ENCODE measurements at regions not wholly inside any gene's neighbourhood (a gene's known extent, or its start where the extent isn't known, plus 50 kb on each side); places are given as distances from the start of the nearest gene placed in this dataset.

DNA sequence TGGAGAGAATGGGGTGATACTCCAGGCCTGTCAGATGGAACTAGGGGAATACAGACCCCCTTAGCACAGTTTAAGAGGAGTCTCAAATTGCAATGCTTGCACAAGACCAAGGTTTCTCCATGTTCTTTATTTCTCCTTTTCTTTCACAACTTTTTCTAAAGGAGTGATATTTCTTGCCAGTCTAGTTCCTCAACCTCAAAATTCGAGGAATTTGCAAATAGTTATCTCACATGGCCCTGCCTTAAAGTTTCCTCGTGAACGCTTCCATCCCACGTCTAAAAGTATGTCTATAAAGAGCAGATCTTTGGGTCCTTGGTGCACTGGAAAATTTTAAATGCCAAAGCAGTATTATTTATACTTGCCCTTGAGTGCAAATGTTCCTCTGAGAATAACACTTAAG lies 373.8 kb upstream of the KLF4 start:
- Histone ChIP-seq H3K9me3 (ENCODE audit: control insufficient read depth, insufficient read depth, low read depth, low read length) (no peaks in the 10 kb centered on the region), H3K4me3 (ENCODE audit: low read depth, low read length) (no peak overlapping the region), H3K27me3 (ENCODE audit: control insufficient read depth, insufficient read depth, low read length) (no peaks in the 10 kb centered on the region), H3K9ac (ENCODE audit: low read length) (no peak overlapping the region), H3K36me3 (ENCODE audit: control insufficient read depth, insufficient read depth, low read length) (no peaks in the 10 kb centered on the region), H3K4me1 (ENCODE audit: control insufficient read depth, insufficient read depth, low read length) (no peaks in the 10 kb centered on the region), H3K27ac (ENCODE audit: low read depth, low read length) (no peak overlapping the region)

DNA sequence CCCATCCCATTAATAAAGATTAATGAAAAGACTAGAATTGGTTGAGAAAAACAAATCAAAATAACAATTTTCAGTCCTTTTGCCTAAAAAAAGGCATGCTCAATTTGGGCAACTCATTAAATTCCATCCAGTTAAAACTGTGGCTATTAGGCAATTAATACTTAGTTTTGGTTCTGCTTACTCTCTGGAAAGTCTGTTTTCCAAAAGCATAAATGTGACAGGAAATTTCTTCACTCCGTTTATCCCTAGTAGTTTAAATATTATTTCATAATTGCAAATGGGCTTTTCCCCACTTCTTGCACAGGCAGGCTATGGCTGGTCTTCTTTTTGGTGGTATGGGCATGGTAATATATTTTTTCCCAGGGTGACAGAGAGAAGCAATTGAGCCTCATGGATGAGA lies 373.3 kb upstream of the KLF4 start:
- no peak overlapping the region for H3K4me3 ChIP-seq (ENCODE audit: low read depth, low read length)
- H3K9ac ChIP-seq (ENCODE audit: low read length) = no peak overlapping the region
- H3K27ac ChIP-seq (ENCODE audit: low read depth, low read length) = no peak overlapping the region
- H3K27me3 ChIP-seq (ENCODE audit: control insufficient read depth, insufficient read depth, low read length) = no peaks in the 10 kb centered on the region
- H3K36me3 ChIP-seq (ENCODE audit: control insufficient read depth, insufficient read depth, low read length) = no peaks in the 10 kb centered on the region
- H3K4me1 ChIP-seq (ENCODE audit: control insufficient read depth, insufficient read depth, low read length) = no peaks in the 10 kb centered on the region
- no peaks in the 10 kb centered on the region for H3K9me3 ChIP-seq (ENCODE audit: control insufficient read depth, insufficient read depth, low read depth, low read length)

GRCh38 chr9:107862323-107862722 lies 372.8 kb upstream of the KLF4 start:
- H3K9me3 ChIP-seq (ENCODE audit: control insufficient read depth, insufficient read depth, low read depth, low read length) = no peaks in the 10 kb centered on the region
- no peak overlapping the region for H3K4me3 ChIP-seq (ENCODE audit: low read depth, low read length)
- H3K36me3 ChIP-seq (ENCODE audit: control insufficient read depth, insufficient read depth, low read length) = no peaks in the 10 kb centered on the region
- H3K27me3 ChIP-seq (ENCODE audit: control insufficient read depth, insufficient read depth, low read length) = no peaks in the 10 kb centered on the region
- H3K27ac ChIP-seq (ENCODE audit: low read depth, low read length) = no peak overlapping the region
- no peaks in the 10 kb centered on the region for H3K4me1 ChIP-seq (ENCODE audit: control insufficient read depth, insufficient read depth, low read length)
- no peak overlapping the region for H3K9ac ChIP-seq (ENCODE audit: low read length)

GRCh38 chr9:107861075-107861474 lies 371.5 kb upstream of the KLF4 start:
- H3K4me3 ChIP-seq (ENCODE audit: low read depth, low read length) = no peak overlapping the region
- H3K9ac ChIP-seq (ENCODE audit: low read length) = no peak overlapping the region
- no peak overlapping the region for H3K27ac ChIP-seq (ENCODE audit: low read depth, low read length)
- H3K4me1 ChIP-seq (ENCODE audit: control insufficient read depth, insufficient read depth, low read length) = no peaks in the 10 kb centered on the region
- H3K9me3 ChIP-seq (ENCODE audit: control insufficient read depth, insufficient read depth, low read depth, low read length) = peaks cover 2% of the 10 kb centered on the region; the same call in 1 of the 2 replicates
- no peaks in the 10 kb centered on the region for H3K27me3 ChIP-seq (ENCODE audit: control insufficient read depth, insufficient read depth, low read length)
- no peaks in the 10 kb centered on the region for H3K36me3 ChIP-seq (ENCODE audit: control insufficient read depth, insufficient read depth, low read length)

DNA sequence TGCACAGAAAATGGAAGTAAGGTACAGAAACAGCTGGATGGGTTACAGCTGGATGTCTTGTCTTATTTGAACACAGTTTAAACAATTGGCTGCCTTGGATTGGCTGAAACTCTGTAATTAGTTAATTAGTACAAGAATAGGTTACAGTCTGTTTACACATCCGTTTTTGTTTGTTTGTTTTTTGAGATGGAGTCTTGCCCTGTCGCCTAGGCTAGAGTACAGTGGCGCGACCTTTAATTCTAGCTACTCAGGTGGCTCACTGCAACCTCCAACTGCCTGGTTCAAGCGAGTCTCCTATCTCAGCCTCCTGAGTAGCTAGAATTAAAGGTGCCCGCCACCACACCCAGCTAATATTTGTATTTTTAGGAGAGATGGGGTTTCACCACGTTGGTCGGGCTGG lies 368.7 kb upstream of the KLF4 start:
- Histone ChIP-seq H3K9ac (ENCODE audit: low read length) (no peak overlapping the region), H3K36me3 (ENCODE audit: control insufficient read depth, insufficient read depth, low read length) (no peaks in the 10 kb centered on the region)

GRCh38 chr9:107856633-107857032 lies 367.1 kb upstream of the KLF4 start:
- Histone ChIP-seq H3K27me3 (ENCODE audit: control insufficient read depth, insufficient read depth, low read length) (no peaks in the 10 kb centered on the region), H3K9ac (ENCODE audit: low read length) (no peak overlapping the region), H3K4me3 (ENCODE audit: low read depth, low read length) (no peak overlapping the region), H3K36me3 (ENCODE audit: control insufficient read depth, insufficient read depth, low read length) (no peaks in the 10 kb centered on the region), H3K9me3 (ENCODE audit: control insufficient read depth, insufficient read depth, low read depth, low read length) (peaks cover 11% of the 10 kb centered on the region), H3K27ac (ENCODE audit: low read depth, low read length) (no peak overlapping the region), H3K4me1 (ENCODE audit: control insufficient read depth, insufficient read depth, low read length) (no peaks in the 10 kb centered on the region)

More for the DNA sequence above, 368.7 kb upstream of the KLF4 start:
- Histone ChIP-seq H3K4me1 (ENCODE audit: control insufficient read depth, insufficient read depth, low read length) (no peaks in the 10 kb centered on the region), H3K4me3 (ENCODE audit: low read depth, low read length) (no peak overlapping the region), H3K9me3 (ENCODE audit: control insufficient read depth, insufficient read depth, low read depth, low read length) (peaks cover 11% of the 10 kb centered on the region), H3K27ac (ENCODE audit: low read depth, low read length) (no peak overlapping the region), H3K27me3 (ENCODE audit: control insufficient read depth, insufficient read depth, low read length) (no peaks in the 10 kb centered on the region)

GRCh38 chr9:107855164-107855563 lies 365.6 kb upstream of the KLF4 start:
- H3K27me3 ChIP-seq (ENCODE audit: control insufficient read depth, insufficient read depth, low read length) = no peaks in the 10 kb centered on the region
- H3K36me3 ChIP-seq (ENCODE audit: control insufficient read depth, insufficient read depth, low read length) = no peaks in the 10 kb centered on the region
- H3K4me1 ChIP-seq (ENCODE audit: control insufficient read depth, insufficient read depth, low read length) = no peaks in the 10 kb centered on the region
- no peak overlapping the region for H3K9ac ChIP-seq (ENCODE audit: low read length)
- peaks cover 11% of the 10 kb centered on the region for H3K9me3 ChIP-seq (ENCODE audit: control insufficient read depth, insufficient read depth, low read depth, low read length)
- H3K27ac ChIP-seq (ENCODE audit: low read depth, low read length) = no peak overlapping the region
- no peak overlapping the region for H3K4me3 ChIP-seq (ENCODE audit: low read depth, low read length)

DNA sequence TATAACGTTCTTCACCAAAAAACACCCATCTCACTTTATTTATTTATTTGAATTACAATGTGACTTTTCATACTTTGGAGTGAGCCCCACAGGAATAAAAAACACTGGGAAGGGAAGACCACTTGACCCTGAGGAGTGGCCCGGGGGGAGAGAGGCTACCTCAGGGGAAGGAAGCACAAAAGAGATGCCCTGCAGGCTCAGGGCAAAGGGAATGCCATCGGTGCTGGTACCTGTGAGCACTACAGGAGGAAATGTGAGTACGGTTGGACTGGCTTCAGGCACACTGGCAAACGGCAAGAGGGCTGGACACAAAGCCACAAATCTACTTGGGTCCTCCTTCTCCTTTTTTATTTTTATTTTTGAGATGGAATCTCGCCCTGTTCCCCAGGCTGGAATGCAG lies 363.9 kb upstream of the KLF4 start:
- Histone ChIP-seq H3K4me1 (ENCODE audit: control insufficient read depth, insufficient read depth, low read length) (no peaks in the 10 kb centered on the region), H3K27ac (ENCODE audit: low read depth, low read length) (no peak overlapping the region), H3K9me3 (ENCODE audit: control insufficient read depth, insufficient read depth, low read depth, low read length) (peaks cover 11% of the 10 kb centered on the region), H3K27me3 (ENCODE audit: control insufficient read depth, insufficient read depth, low read length) (no peaks in the 10 kb centered on the region), H3K4me3 (ENCODE audit: low read depth, low read length) (no peak overlapping the region), H3K36me3 (ENCODE audit: control insufficient read depth, insufficient read depth, low read length) (no peaks in the 10 kb centered on the region), H3K9ac (ENCODE audit: low read length) (no peak overlapping the region)

DNA sequence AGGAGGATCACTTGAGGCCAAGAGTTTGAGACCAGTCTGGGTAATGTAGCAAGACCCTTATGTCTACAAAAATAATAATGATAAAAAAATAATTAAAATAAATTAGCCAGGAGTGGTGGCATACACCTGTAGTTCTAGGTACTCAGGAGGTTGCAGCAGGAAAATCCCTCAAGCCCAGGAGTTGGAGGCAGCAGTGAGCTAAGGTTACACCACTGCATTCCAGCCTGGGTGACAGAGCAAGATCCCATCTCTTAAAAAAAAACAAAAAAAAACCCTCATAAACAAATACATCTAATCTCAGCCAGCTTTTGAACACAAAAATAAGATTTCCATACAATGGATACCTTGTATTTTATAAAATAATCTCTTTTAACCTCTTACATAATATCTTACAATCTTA lies 363.3 kb upstream of the KLF4 start:
- peaks cover 4% of the 10 kb centered on the region; the same call in 1 of the 2 replicates for H3K4me1 ChIP-seq (ENCODE audit: control insufficient read depth, insufficient read depth, low read length)
- peaks cover 11% of the 10 kb centered on the region for H3K9me3 ChIP-seq (ENCODE audit: control insufficient read depth, insufficient read depth, low read depth, low read length)
- no peak overlapping the region for H3K4me3 ChIP-seq (ENCODE audit: low read depth, low read length)
- H3K27me3 ChIP-seq (ENCODE audit: control insufficient read depth, insufficient read depth, low read length) = no peaks in the 10 kb centered on the region
- no peaks in the 10 kb centered on the region for H3K36me3 ChIP-seq (ENCODE audit: control insufficient read depth, insufficient read depth, low read length)
- H3K27ac ChIP-seq (ENCODE audit: low read depth, low read length) = no peak overlapping the region
- H3K9ac ChIP-seq (ENCODE audit: low read length) = no peak overlapping the region

GRCh38 chr9:107850653-107851052 lies 361.1 kb upstream of the KLF4 start:
- H3K9me3 ChIP-seq (ENCODE audit: control insufficient read depth, insufficient read depth, low read depth, low read length) = peaks cover 8% of the 10 kb centered on the region
- H3K9ac ChIP-seq (ENCODE audit: low read length) = no peak overlapping the region
- no peak overlapping the region for H3K4me3 ChIP-seq (ENCODE audit: low read depth, low read length)
- peaks cover 4% of the 10 kb centered on the region; the same call in 1 of the 2 replicates for H3K4me1 ChIP-seq (ENCODE audit: control insufficient read depth, insufficient read depth, low read length)
- H3K36me3 ChIP-seq (ENCODE audit: control insufficient read depth, insufficient read depth, low read length) = no peaks in the 10 kb centered on the region
- no peak overlapping the region for H3K27ac ChIP-seq (ENCODE audit: low read depth, low read length)
- H3K27me3 ChIP-seq (ENCODE audit: control insufficient read depth, insufficient read depth, low read length) = no peaks in the 10 kb centered on the region

GRCh38 chr9:107847978-107848964 lies 358.7 kb upstream of the KLF4 start:
- Histone ChIP-seq H3K27me3 (ENCODE audit: control insufficient read depth, insufficient read depth, low read length) (no peaks in the 10 kb centered on the region), H3K9me3 (ENCODE audit: control insufficient read depth, insufficient read depth, low read depth, low read length) (no peaks in the 10 kb centered on the region), H3K4me3 (ENCODE audit: low read depth, low read length) (no peak overlapping the region), H3K4me1 (ENCODE audit: control insufficient read depth, insufficient read depth, low read length) (peaks cover 4% of the 10 kb centered on the region; the same call in 1 of the 2 replicates), H3K9ac (ENCODE audit: low read length) (no peak overlapping the region), H3K36me3 (ENCODE audit: control insufficient read depth, insufficient read depth, low read length) (no peaks in the 10 kb centered on the region), H3K27ac (ENCODE audit: low read depth, low read length) (no peak overlapping the region)

Data from HUES6 (cell line).